ENCODE measurements at regions not wholly inside any gene's neighbourhood (a gene's known extent, or its start where the extent isn't known, plus 50 kb on each side); places are given as distances from the start of the nearest gene placed in this dataset.
"Not testable (repeated sequence)": the region's sequence is repeated elsewhere in the genome, so short reads cannot be mapped to it uniquely, and the experiment has no call there.

GRCh38 chr3:180421721-180422120, 180.2 kb upstream of the TTC14 start (continued):
- TF ChIP-seq HDAC6 (IDR thresholded peaks at IDR 0.05; ENCODE audit: unreplicated experiment) = no peak
- no peak for TF ChIP-seq ZNF217 (IDR thresholded peaks at IDR 0.05)
- TF ChIP-seq EGR1 (IDR thresholded peaks at IDR 0.05; ENCODE audit: borderline replicate concordance in 1 of 2, low read depth in 2 of 2, low read length in 2 of 2) = no peak
- no peak for TF ChIP-seq EED (IDR thresholded peaks at IDR 0.05; ENCODE audit: low read depth)
- no peak for TF ChIP-seq MEF2B (IDR thresholded peaks at IDR 0.05; ENCODE audit: partially characterized antibody, poor library complexity, severe bottlenecking)

DNA sequence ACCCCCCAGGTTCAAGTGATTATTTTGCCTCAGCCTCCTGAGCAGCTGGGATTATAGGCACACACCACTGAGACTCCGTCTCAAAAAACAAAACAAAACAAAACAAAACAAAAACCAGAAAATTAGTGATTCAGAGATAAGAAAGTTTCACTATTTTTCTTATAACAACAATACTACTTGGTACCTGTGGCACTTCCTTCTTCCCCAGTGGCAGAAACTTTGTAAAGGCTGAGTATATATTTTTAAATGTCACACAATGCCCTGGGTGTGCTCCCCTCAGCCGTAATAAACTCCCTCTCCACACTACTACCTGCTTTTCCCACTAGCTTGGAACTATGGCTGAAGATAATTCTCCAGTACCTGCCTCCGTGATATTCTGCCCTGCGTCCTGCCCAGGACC, 177.7 kb upstream of the TTC14 start:
- H4K20me1 ChIP-seq (ENCODE audit: control insufficient read depth, insufficient read depth); H3K9me3 ChIP-seq (replicated peaks; ENCODE audit: control insufficient read depth, insufficient read depth, low read length); POLR2A ChIA-PET; ATAC-seq; H3K4me3 ChIP-seq; RAD21 ChIA-PET (ENCODE audit: unreplicated experiment); SMC1A ChIA-PET (ENCODE audit: uncharacterized antibody, unreplicated experiment); H3K27me3 ChIP-seq (replicated peaks in 1 of 2; ENCODE audit: control insufficient read depth in 2 of 2, insufficient read depth in 2 of 2, low read length in 1 of 2); H3K36me3 ChIP-seq (ENCODE audit: control insufficient read depth in 2 of 2, insufficient read depth in 2 of 2, low read length in 1 of 2); in situ Hi-C loops (cut with MboI); FAIRE-seq; H3K9ac ChIP-seq (ENCODE audit: control insufficient read depth, insufficient read depth, low read length); H2AFZ ChIP-seq (ENCODE audit: control insufficient read depth, low read depth, low read length); DNase-seq (ENCODE audit: low read depth, low spot score); H3K4me1 ChIP-seq (ENCODE audit: control insufficient read depth, insufficient read depth, low read length); H3K4me2 ChIP-seq (ENCODE audit: control insufficient read depth, insufficient read depth); H3K27ac ChIP-seq (ENCODE audit: control insufficient read depth, insufficient read depth); H3K79me2 ChIP-seq (ENCODE audit: control insufficient read depth, insufficient read depth, low read length); BruUV-seq (replicated peaks); intact Hi-C loops (cut with micrococcal nuclease; ENCODE audit: unreplicated experiment); CTCF ChIA-PET: not testable (repeated sequence)
- WGBS (ENCODE audit: insufficient coverage, insufficient replicate concordance, low lambda C conversion rate, missing lambda C conversion rate) = 21% methylated on average over 4 of the region's 4 CpGs

GRCh38 chr3:180430896-180431295, 171.1 kb upstream of the TTC14 start:
- H2AFZ ChIP-seq (ENCODE audit: control insufficient read depth, low read depth, low read length) = no peak overlapping the region
- no peak for ATAC-seq
- H3K9me3 ChIP-seq (replicated peaks; ENCODE audit: control insufficient read depth, insufficient read depth, low read length) = no peaks in the 10 kb centered on the region
- in situ Hi-C loops (cut with MboI) (no loop called here), intact Hi-C loops (cut with micrococcal nuclease; ENCODE audit: unreplicated experiment) (no loop called here)
- RAD21 ChIA-PET (ENCODE audit: unreplicated experiment) = no interaction called here
- H3K4me1 ChIP-seq (ENCODE audit: control insufficient read depth, insufficient read depth, low read length) = no peaks in the 10 kb centered on the region
- BruUV-seq (replicated peaks) = no TSS peak
- no peaks in the 10 kb centered on the region for H3K36me3 ChIP-seq (ENCODE audit: control insufficient read depth in 2 of 2, insufficient read depth in 2 of 2, low read length in 1 of 2)
- H3K79me2 ChIP-seq (ENCODE audit: control insufficient read depth, insufficient read depth, low read length) = no peaks in the 10 kb centered on the region
- whole genome bisulfite sequencing (ENCODE audit: insufficient coverage, insufficient replicate concordance, low lambda C conversion rate, missing lambda C conversion rate) = 0% methylated on average over 2 of the region's 2 CpGs
- DNase-seq (ENCODE audit: low read depth, low spot score) = no peak
- SMC1A ChIA-PET (ENCODE audit: uncharacterized antibody, unreplicated experiment) = no interaction called here
- H3K27me3 ChIP-seq (replicated peaks in 1 of 2; ENCODE audit: control insufficient read depth in 2 of 2, insufficient read depth in 2 of 2, low read length in 1 of 2) = no peaks in the 10 kb centered on the region
- TF ChIP-seq, protein P1, sequence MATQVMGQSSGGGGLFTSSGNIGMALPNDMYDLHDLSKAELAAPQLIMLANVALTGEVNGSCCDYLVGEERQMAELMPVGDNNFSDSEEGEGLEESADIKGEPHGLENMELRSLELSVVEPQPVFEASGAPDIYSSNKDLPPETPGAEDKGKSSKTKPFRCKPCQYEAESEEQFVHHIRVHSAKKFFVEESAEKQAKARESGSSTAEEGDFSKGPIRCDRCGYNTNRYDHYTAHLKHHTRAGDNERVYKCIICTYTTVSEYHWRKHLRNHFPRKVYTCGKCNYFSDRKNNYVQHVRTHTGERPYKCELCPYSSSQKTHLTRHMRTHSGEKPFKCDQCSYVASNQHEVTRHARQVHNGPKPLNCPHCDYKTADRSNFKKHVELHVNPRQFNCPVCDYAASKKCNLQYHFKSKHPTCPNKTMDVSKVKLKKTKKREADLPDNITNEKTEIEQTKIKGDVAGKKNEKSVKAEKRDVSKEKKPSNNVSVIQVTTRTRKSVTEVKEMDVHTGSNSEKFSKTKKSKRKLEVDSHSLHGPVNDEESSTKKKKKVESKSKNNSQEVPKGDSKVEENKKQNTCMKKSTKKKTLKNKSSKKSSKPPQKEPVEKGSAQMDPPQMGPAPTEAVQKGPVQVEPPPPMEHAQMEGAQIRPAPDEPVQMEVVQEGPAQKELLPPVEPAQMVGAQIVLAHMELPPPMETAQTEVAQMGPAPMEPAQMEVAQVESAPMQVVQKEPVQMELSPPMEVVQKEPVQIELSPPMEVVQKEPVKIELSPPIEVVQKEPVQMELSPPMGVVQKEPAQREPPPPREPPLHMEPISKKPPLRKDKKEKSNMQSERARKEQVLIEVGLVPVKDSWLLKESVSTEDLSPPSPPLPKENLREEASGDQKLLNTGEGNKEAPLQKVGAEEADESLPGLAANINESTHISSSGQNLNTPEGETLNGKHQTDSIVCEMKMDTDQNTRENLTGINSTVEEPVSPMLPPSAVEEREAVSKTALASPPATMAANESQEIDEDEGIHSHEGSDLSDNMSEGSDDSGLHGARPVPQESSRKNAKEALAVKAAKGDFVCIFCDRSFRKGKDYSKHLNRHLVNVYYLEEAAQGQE (IDR thresholded peaks at IDR 0.05; ENCODE audit: low read depth, low read length) = no peak
- TF ChIP-seq POU2F2 (IDR thresholded peaks at IDR 0.05; ENCODE audit: borderline replicate concordance, low read depth, low read length) (no peak), USF2 (IDR thresholded peaks at IDR 0.05; ENCODE audit: borderline replicate concordance, low read depth, low read length) (no peak)
- no peaks in the 10 kb centered on the region for H4K20me1 ChIP-seq (ENCODE audit: control insufficient read depth, insufficient read depth)
- POLR2A ChIA-PET = no interaction called here
- H3K9ac ChIP-seq (ENCODE audit: control insufficient read depth, insufficient read depth, low read length) = no peak overlapping the region
- H3K4me3 ChIP-seq = no peak overlapping the region
- CTCF ChIA-PET = no interaction called here
- H3K4me2 ChIP-seq (ENCODE audit: control insufficient read depth, insufficient read depth) = no peak overlapping the region
- no peak overlapping the region for H3K27ac ChIP-seq (ENCODE audit: control insufficient read depth, insufficient read depth)
- FAIRE-seq = no peak

Data from GM12878 (cell line).